Stimulated activated CD8-positive, alpha-beta memory T cell treated with anti-CD3 and anti-CD28 coated beads, Interleukin-12 subunit alpha, Interleukin-12 subunit beta, amount 100 ng/mL, for 24 hours (primary cell): ENCODE measurements at regions not wholly inside any gene's neighbourhood (a gene's known extent, or its start where the extent isn't known, plus 50 kb on each side); places are given as distances from the start of the nearest gene placed in this dataset.

Source experiments
- DNase-seq: peaks from one replicate; pipeline ENCODE4 v3.0.0-alpha.2; 2020; ENCODE audit errors: extremely low read depth

DNA sequence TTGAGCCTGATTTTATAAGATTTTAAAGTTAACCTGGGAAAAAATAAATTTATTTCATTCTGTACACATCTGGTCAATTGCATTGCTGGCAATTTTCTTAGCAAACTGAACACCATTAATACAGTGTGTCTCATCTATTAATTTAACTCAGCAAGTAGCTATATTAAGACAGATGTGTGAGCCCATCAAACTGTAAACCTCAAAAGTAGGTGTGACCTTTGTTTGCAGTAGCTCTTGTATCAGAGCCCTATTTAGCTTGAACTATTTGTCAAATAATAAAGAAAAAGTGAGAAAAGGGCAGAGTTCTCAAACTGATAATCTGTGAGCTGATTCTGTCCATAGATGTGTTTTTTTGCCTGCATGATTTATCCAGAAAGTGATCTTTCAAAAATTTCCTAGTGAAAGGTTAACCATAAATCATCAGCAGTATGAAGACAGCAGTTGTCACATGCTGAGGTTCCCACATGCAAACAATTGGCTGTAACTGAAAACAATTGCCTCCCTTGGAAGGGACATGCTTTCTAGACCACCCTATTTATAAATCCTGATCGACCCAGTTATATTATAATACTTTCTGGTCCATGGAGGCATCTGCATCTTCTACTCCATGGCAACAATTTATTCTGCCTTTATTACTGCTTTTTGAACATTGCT, 646.5 kb downstream of the NSUN3 start:
- no peak for DNase-seq

GRCh38 chr3:94714194-94714593, 651.3 kb downstream of the NSUN3 start:
- DNase-seq: no peak

DNA sequence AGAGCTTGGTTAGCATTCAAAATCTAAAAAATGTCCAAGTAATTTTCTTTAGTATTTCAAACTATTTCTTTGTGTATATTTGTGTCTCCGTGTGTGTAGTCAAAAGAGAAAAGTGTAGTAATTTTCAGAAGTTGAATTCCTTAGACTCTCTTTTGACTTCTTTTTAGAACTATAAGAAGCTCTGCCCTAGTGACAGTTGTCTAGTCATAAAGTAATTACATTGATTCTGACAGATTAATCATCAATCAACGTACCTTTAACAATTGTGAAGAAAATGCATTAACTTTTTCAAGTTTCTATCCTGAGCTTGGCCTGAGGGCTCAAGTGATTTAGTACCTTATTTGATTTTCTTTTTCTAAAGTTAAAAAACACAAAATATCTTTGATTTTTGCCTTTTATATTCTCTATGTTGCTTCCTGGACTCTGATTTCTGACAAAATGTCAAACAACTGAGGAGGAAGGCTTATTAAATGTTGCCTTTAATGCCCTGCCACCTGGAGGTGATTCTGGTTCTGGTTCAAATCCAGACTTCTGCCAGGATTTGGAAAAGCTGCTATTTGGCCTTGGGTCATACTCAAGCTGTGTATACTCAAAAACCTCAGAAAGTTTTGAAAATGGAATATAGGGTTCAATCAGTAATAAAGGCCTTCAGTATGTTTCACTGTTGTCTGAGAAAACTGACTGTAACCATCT, 653.6 kb downstream of the NSUN3 start:
- DNase-seq: no peak

GRCh38 chr3:94734206-94734605, 671.3 kb downstream of the NSUN3 start:
- DNase-seq: no peak

DNA sequence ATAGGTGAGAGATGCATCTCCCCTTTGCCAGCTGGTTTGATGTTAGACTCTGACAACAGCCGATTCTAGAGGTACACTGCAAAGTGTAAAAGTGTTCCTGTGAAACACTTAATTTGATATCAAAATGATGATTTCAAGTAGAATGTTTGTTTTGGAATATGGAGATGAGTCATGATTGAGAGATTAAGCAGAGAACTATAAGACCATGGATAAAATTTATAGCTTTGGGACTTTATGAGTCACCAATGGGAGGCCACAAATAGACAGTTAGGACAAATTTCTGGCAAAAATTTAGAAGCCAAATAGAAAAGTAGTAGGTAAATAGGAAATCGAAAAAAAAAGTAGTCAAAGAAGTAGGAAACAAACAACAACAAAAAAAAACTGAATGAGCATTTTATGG, 672.5 kb downstream of the NSUN3 start:
- DNase-seq: no peak

GRCh38 chr3:94737116-94737515, 674.3 kb downstream of the NSUN3 start:
- DNase-seq: no peak

- no peak for DNase-seq
Observed at GRCh38 chr3:94739420-94739819, 676.6 kb downstream of the NSUN3 start.

- no peak for DNase-seq
Observed at GRCh38 chr3:94758751-94759150, 695.9 kb downstream of the NSUN3 start.

- DNase-seq: no peak
Observed at GRCh38 chr3:94772402-94772801, 709.5 kb downstream of the NSUN3 start.

GRCh38 chr3:94775746-94776145, 712.9 kb downstream of the NSUN3 start:
- no peak for DNase-seq

DNA sequence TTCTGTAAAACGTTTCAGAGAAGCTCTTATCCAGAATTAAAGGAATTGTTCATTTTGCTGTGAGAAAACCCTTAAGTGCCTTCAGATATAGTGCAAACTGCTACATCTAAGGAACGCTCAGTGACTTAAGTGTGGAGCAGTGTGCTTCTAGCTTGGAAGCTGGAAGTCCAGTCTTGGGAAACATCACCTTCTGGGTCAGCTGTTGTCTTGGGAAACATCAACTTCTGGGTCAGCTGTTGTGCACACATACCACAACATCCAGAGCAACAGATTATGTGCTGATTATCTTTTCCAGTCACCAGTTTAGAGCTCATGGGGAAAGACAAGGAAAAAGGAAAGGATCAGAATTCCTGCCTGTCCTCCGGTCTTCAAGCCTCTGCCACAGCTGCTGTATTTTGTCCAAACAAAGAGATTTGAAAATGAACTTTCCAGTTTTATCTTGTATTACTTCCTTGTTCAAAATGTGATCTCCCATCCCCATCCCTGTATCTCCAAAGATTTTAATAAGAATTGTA, 713.6 kb downstream of the NSUN3 start:
- no peak for DNase-seq

GRCh38 chr3:94778289-94778688, 715.4 kb downstream of the NSUN3 start:
- no peak for DNase-seq

DNA sequence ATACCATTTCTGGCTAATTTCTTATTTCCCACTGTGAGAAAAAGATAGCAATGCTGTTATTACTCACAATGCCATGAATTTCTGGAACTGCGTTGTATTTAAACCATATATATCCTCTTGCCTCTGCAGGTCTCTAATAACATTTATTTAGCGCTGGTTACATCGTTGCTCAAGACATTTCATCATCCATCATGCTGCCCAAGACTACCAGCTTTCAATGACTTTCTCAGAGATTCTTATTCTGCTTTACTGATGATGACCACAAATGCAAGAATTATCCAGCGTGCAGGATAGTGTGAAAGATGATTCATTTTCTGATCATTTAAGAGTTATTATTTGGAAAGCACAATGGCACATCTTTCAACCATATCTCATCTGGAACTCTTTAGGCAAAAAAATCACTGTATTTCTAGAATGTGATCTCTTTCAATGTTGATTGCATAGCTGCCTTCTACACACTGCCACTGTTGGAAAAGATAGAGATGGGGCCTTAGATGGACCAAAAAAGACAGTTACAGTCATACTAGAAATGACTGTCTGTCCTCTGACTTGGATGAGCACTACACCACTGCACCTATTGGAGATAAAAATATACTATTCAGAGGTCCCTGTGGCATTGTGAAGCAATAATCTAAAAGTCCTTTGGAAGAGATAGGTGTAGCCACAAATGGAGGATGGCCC, 716.1 kb downstream of the NSUN3 start:
- no peak for DNase-seq

GRCh38 chr3:94779699-94780098, 716.8 kb downstream of the NSUN3 start:
- no peak for DNase-seq

GRCh38 chr3:94784274-94784673, 721.4 kb downstream of the NSUN3 start:
- DNase-seq: no peak

- no peak for DNase-seq
Observed at GRCh38 chr3:94787066-94787465, 724.2 kb downstream of the NSUN3 start.

GRCh38 chr3:94787734-94788270, 724.9 kb downstream of the NSUN3 start:
- DNase-seq: no peak

DNA sequence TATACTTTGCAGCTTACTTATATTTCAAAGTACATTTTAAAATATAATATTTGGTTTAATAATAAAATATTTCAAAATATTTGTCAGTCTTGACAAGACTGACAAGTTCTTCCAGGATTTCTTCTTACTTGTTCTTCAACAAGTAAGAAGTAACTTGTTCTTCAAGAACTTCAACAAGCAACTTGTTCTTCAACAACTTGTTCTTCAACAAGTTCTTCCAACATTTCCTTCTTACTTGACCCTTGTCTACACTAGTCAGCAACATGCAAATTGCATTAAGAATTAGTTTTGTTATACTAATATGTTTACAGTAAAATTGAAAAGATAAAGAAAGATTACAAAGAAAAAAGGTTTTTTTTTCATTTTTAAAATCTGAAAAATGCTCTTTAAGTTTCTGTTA, 731.7 kb downstream of the NSUN3 start:
- no peak for DNase-seq

GRCh38 chr3:94799420-94800060, 736.7 kb downstream of the NSUN3 start:
- no peak for DNase-seq

GRCh38 chr3:94811836-94812235, 749.0 kb downstream of the NSUN3 start:
- no peak for DNase-seq

- no peak for DNase-seq
Observed at GRCh38 chr3:94821241-94821640, 758.4 kb downstream of the NSUN3 start.

GRCh38 chr3:94822298-94822697, 759.4 kb downstream of the NSUN3 start:
- no peak for DNase-seq
